B cell (primary cell): ENCODE measurements at regions not wholly inside any gene's neighbourhood (a gene's known extent, or its start where the extent isn't known, plus 50 kb on each side); places are given as distances from the start of the nearest gene placed in this dataset.

ENCODE experiments used
- ATAC-seq: fragments of 200-7000 bp; cut with Tn5 transposase; one replicate; pipeline ENCODE4 v1.10.0; 2021; ENCODE audit warnings: low read depth, mild to moderate bottlenecking, moderate number of reproducible peaks, moderate library complexity
- CTCF ChIA-PET: fragments of 350-600 bp; sonication (Branson Sonifier 250); formaldehyde crosslinking; loops from one replicate; lab custom pipeline; 2021; ENCODE audit warnings: antibody characterized with exemption, inconsistent platforms; lab: Charles Lee
- POLR2A ChIA-PET: fragments of 350-600 bp; sonication (Branson Sonifier 250); formaldehyde crosslinking; loops from one replicate; lab custom pipeline; 2021; ENCODE audit warnings: antibody characterized with exemption; lab: Charles Lee
- DNase-seq: peaks from one replicate; pipeline ENCODE4 v3.0.0; 2013
- H2AFZ ChIP-seq: 2 replicates; pipeline ENCODE4 v1.6.1; 2012; ENCODE audit warnings: mild to moderate bottlenecking, low read depth, low read length; ENCODE audit not compliant: insufficient read depth, poor library complexity, severe bottlenecking
- H3K27ac ChIP-seq, 2 donors: 1 replicate in 1 of 2; 2 replicates in 1 of 2; pipeline ENCODE4 v1.5.1; 2012 to 2013; ENCODE audit warnings: low read length in 2 of 2, mild to moderate bottlenecking in 2 of 2, moderate library complexity in 1 of 2
- H3K27me3 ChIP-seq, 4 experiments: fragments of 200-600 bp in 1 of 4; sonication (generic) in 1 of 4; replicated peaks in 1 of 4; 1 replicate in 2 of 4; 2 replicates in 2 of 4; pipeline versions ENCODE4 v1.6.1 to v1.7.0; 2013 to 2016; ENCODE audit warnings: low read length in 3 of 4, mild to moderate bottlenecking in 2 of 4, mixed read lengths in 1 of 4, moderate library complexity in 1 of 4; ENCODE audit not compliant: insufficient read depth in 4 of 4, control insufficient read depth in 3 of 4; ENCODE audit errors: control extremely low read depth in 1 of 4
- H3K36me3 ChIP-seq, 2 experiments: replicated peaks in 1 of 2; 1 replicate in 1 of 2; 2 replicates in 1 of 2; pipeline versions ENCODE4 v1.6.1 to v1.7.1; 2013; ENCODE audit warnings: low read length in 1 of 2; ENCODE audit not compliant: insufficient read depth in 2 of 2, control insufficient read depth in 1 of 2; ENCODE audit errors: control extremely low read depth in 1 of 2, extremely low read depth in 1 of 2
- H3K4me1 ChIP-seq, 2 donors: fragments of 200-600 bp in 1 of 2; sonication (generic) in 1 of 2; 1 replicate in 1 of 2; 2 replicates in 1 of 2; pipeline versions ENCODE4 v1.5.1 to v1.6.1; 2013 to 2017; ENCODE audit warnings: low read length in 2 of 2; ENCODE audit not compliant: control insufficient read depth in 2 of 2, insufficient read depth in 2 of 2
- H3K4me2 ChIP-seq: replicated peaks from 2 replicates; pipeline ENCODE3; 2012; ENCODE audit warnings: mild to moderate bottlenecking, low read depth, low read length; ENCODE audit not compliant: poor library complexity, severe bottlenecking
- H3K4me3 ChIP-seq, 5 experiments: fragments of 200-600 bp in 1 of 5; sonication (generic) in 1 of 5; 1 replicate in 3 of 5; 2 replicates in 2 of 5; pipeline versions ENCODE4 v1.5.1 to v1.7.0; 2011 to 2016; ENCODE audit warnings: low read length in 4 of 5, mild to moderate bottlenecking in 4 of 5, low read depth in 2 of 5, control low read depth in 1 of 5, moderate library complexity in 1 of 5; ENCODE audit not compliant: insufficient read depth in 1 of 5; ENCODE audit errors: control extremely low read depth in 1 of 5, extremely low read depth in 1 of 5
- H3K79me2 ChIP-seq: fragments of 200-600 bp; sonication (generic); one replicate; pipeline ENCODE4 v1.6.0; 2016; ENCODE audit warnings: low read length; ENCODE audit not compliant: control insufficient read depth, insufficient read depth
- H3K9ac ChIP-seq: fragments of 200-600 bp; sonication (generic); 2 replicates; pipeline ENCODE4 v1.6.1; 2017; ENCODE audit warnings: mild to moderate bottlenecking, low read length, moderate library complexity
- H3K9me3 ChIP-seq, 3 donors: one replicate each; pipeline versions ENCODE4 v1.6.1 to v1.7.1; 2013; ENCODE audit warnings: low read length in 2 of 3; ENCODE audit not compliant: control insufficient read depth in 2 of 3, insufficient read depth in 1 of 3; ENCODE audit errors: control extremely low read depth in 1 of 3
- H4K20me1 ChIP-seq: 2 replicates; pipeline ENCODE4 v1.6.0; 2012; ENCODE audit warnings: mild to moderate bottlenecking, low read length; ENCODE audit not compliant: insufficient read depth, control insufficient read depth, poor library complexity, severe bottlenecking
- H3K27ac Mint-ChIP-seq: one replicate; pipeline ENCODE4 v1.8.0; 2021; ENCODE audit warnings: mixed read lengths
- H3K27me3 Mint-ChIP-seq: one replicate; pipeline ENCODE4 v1.8.0; 2021; ENCODE audit warnings: mixed read lengths
- H3K4me1 Mint-ChIP-seq: one replicate; pipeline ENCODE4 v1.8.0; 2021; ENCODE audit warnings: mixed read lengths
- H3K4me3 Mint-ChIP-seq: one replicate; pipeline ENCODE4 v1.8.0; 2021; ENCODE audit warnings: mixed read lengths
- H3K9me3 Mint-ChIP-seq: one replicate; pipeline ENCODE4 v1.8.0; 2022; ENCODE audit warnings: mixed read lengths; ENCODE audit not compliant: insufficient read depth
- CTCF ChIP-seq: fragments of 200-600 bp; IDR thresholded peaks from one replicate; pipeline ENCODE4 v1.8.0; 2022; ENCODE audit warnings: antibody characterized with exemption, mild to moderate bottlenecking
- EZH2 ChIP-seq: IDR thresholded peaks from 2 replicates; pipeline ENCODE4 v1.6.1; 2012; ENCODE audit warnings: borderline replicate concordance, low read depth, mild to moderate bottlenecking, moderate library complexity, low read length; ENCODE audit not compliant: insufficient read depth, poor library complexity, severe bottlenecking
- WGBS: methylation state at CpG from one replicate; pipeline ENCODE4 v1.1.5; 2013; ENCODE audit warnings: missing lambda C conversion rate; ENCODE audit not compliant: insufficient coverage; 5-methylcytosine and 5-hydroxymethylcytosine counted together
- intact Hi-C: fragments of 100-400 bp; cut with micrococcal nuclease; formaldehyde crosslinking; loops from one replicate; pipeline ENCODE4 v1.10.0; 2022

- TF ChIP-seq CTCF (no peak), EZH2 (no peak)
- POLR2A ChIA-PET = no interaction called here
- Histone ChIP-seq H3K79me2 (no peaks in the 10 kb centered on the region), H3K36me3 (no peaks in the 10 kb centered on the region), H3K4me3 (no peak overlapping the region), H4K20me1 (no peaks in the 10 kb centered on the region), H3K27ac (no peak overlapping the region), H3K9ac (no peak overlapping the region), H3K4me1 (peaks cover 6 to 13% of the 10 kb centered on the region in 2 donors), H3K9me3 (no peaks in the 10 kb centered on the region), H2AFZ (no peak overlapping the region), H3K4me2 (no peak overlapping the region), H3K27me3 (peaks cover 0 to 3% (median 0%) of the 10 kb centered on the region in 4 experiments)
- intact Hi-C loops = no loop called here
- DNase-seq = no peak
- peaks cover 16% of the 10 kb centered on the region for H3K4me1 Mint-ChIP-seq
- no peak for ATAC-seq
- peaks cover 26% of the 10 kb centered on the region for H3K27me3 Mint-ChIP-seq
- no peak overlapping the region for H3K27ac Mint-ChIP-seq
- H3K9me3 Mint-ChIP-seq = no peaks in the 10 kb centered on the region
- H3K4me3 Mint-ChIP-seq = no peak overlapping the region
- 94% methylated on average over 3 of the region's 9 CpGs for WGBS
- CTCF ChIA-PET = no interaction called here
These were observed 239.1 kb downstream of the CDC5L start for GRCh38 chr6:44626616-44627015.

DNA sequence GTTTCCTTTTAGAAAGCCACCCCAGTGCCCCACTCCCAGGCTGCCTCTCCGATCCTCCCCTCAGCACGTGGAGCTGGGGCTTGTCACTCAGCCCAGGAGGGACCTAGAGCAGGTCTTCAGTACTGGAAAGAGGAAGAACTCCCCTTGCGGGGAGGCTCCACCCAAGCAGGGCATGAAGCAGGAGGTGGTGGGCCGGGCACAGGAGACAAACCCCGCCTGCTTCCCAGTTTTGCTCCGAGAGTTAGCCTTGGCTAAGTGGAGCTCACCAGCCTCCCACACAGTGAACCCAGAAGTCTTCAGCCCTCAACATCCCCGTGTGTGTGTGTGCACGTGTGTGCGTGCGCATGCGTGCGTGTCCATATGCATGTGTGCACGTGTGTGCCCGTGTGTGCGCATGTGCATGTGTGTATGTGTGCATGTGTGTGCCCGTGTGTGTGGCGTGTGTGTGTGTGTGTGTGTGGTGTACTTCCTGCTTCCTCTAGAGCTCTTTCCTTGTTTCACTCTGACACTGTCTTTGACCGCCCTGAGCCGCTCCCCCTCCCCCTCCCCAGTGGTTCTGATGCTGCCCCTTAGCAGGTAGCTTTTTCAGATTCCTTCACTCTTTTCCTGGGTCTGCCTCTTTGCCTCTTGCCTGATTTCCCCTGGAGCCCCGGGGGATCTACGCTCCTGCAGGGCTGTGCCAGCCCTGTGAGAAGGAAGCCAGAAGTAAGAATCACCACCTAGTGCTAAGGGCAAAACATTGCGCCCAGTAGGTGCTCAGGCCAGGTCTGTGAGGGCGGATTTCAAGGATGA is 239.8 kb downstream of the CDC5L start:
- intact Hi-C loops = no loop called here
- 54% methylated on average over 12 of the region's 23 CpGs for WGBS
- Histone ChIP-seq H3K79me2 (no peaks in the 10 kb centered on the region), H3K27ac (no peak overlapping the region), H3K27me3 (peaks cover 0 to 3% (median 0%) of the 10 kb centered on the region in 4 experiments), H3K36me3 (no peaks in the 10 kb centered on the region), H3K4me2 (no peak overlapping the region), H4K20me1 (no peaks in the 10 kb centered on the region), H3K4me3 (no peak overlapping the region), H3K9me3 (no peaks in the 10 kb centered on the region), H3K4me1 (peaks cover 6 to 13% of the 10 kb centered on the region in 2 donors), H3K9ac (no peak overlapping the region), H2AFZ (no peak overlapping the region)
- no peak overlapping the region for H3K4me3 Mint-ChIP-seq
- H3K9me3 Mint-ChIP-seq = no peaks in the 10 kb centered on the region
- peaks cover 16% of the 10 kb centered on the region for H3K4me1 Mint-ChIP-seq
- ChIA-PET CTCF (interaction anchor here (3.6 kb wide), 1 partner anchor 1295 kb away, joined by 17 read pairs; no protein-coding TSS in a partner anchor), POLR2A (no interaction called here)
- TF ChIP-seq CTCF (no peak), EZH2 (no peak)
- peaks cover 27% of the 10 kb centered on the region for H3K27me3 Mint-ChIP-seq
- no peak overlapping the region for H3K27ac Mint-ChIP-seq
- peak; percentile 10 for DNase-seq
- ATAC-seq = no peak
